ENCODE measurements at regions not wholly inside any gene's neighbourhood (a gene's known extent, or its start where the extent isn't known, plus 50 kb on each side); places are given as distances from the start of the nearest gene placed in this dataset.

DNA sequence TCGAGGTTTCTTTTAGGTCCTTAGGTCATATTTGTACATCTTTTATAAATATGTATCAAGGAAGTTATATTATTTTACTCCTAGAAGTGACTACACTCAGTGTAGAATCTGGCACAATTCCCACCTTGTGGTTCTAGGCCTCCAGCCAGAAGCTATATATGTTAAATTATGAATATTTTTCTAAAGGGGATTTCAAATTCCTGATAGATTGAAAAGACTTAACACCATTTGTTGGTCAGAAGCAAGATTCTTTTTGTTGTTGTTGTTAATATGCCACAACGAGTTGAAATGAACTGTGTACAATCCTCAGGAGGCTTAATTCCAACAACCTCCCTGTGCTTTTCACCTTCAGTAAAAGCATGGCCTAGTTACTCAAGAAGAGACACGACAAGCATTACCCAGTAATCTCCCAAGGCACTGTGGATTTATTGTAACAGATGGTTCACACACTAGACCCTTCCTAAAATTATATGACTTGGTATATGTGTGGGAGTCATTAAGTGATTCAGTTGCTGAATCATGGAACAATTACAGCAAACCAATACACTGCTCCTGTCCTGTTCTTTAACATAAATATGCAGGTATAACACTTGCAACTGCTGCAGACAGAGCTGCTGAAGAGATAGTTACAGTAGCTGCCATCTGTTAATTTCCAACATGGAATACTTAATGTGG lies 964.4 kb upstream of the GOT2 start:
- TF ChIP-seq, protein P1, sequence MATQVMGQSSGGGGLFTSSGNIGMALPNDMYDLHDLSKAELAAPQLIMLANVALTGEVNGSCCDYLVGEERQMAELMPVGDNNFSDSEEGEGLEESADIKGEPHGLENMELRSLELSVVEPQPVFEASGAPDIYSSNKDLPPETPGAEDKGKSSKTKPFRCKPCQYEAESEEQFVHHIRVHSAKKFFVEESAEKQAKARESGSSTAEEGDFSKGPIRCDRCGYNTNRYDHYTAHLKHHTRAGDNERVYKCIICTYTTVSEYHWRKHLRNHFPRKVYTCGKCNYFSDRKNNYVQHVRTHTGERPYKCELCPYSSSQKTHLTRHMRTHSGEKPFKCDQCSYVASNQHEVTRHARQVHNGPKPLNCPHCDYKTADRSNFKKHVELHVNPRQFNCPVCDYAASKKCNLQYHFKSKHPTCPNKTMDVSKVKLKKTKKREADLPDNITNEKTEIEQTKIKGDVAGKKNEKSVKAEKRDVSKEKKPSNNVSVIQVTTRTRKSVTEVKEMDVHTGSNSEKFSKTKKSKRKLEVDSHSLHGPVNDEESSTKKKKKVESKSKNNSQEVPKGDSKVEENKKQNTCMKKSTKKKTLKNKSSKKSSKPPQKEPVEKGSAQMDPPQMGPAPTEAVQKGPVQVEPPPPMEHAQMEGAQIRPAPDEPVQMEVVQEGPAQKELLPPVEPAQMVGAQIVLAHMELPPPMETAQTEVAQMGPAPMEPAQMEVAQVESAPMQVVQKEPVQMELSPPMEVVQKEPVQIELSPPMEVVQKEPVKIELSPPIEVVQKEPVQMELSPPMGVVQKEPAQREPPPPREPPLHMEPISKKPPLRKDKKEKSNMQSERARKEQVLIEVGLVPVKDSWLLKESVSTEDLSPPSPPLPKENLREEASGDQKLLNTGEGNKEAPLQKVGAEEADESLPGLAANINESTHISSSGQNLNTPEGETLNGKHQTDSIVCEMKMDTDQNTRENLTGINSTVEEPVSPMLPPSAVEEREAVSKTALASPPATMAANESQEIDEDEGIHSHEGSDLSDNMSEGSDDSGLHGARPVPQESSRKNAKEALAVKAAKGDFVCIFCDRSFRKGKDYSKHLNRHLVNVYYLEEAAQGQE (IDR thresholded peaks at IDR 0.05) = no peak
- TF ChIP-seq TAF1 (conservative IDR thresholded peaks at IDR 0.05) = no peak
- no peak for TF ChIP-seq GABPA (IDR thresholded peaks at IDR 0.05 in 1 of 2, conservative IDR thresholded peaks at IDR 0.05 in 1 of 2)
- TF ChIP-seq, protein P2, sequence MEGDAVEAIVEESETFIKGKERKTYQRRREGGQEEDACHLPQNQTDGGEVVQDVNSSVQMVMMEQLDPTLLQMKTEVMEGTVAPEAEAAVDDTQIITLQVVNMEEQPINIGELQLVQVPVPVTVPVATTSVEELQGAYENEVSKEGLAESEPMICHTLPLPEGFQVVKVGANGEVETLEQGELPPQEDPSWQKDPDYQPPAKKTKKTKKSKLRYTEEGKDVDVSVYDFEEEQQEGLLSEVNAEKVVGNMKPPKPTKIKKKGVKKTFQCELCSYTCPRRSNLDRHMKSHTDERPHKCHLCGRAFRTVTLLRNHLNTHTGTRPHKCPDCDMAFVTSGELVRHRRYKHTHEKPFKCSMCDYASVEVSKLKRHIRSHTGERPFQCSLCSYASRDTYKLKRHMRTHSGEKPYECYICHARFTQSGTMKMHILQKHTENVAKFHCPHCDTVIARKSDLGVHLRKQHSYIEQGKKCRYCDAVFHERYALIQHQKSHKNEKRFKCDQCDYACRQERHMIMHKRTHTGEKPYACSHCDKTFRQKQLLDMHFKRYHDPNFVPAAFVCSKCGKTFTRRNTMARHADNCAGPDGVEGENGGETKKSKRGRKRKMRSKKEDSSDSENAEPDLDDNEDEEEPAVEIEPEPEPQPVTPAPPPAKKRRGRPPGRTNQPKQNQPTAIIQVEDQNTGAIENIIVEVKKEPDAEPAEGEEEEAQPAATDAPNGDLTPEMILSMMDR (IDR thresholded peaks at IDR 0.05; ENCODE audit: low read depth, low read length, missing input control) = no peak
- TF ChIP-seq SP1 (IDR thresholded peaks at IDR 0.05) = no peak
- no peak for TF ChIP-seq NR2F2 (IDR thresholded peaks at IDR 0.05)
- no peak for TF ChIP-seq HNF4G (IDR thresholded peaks at IDR 0.05)
- no peak for TF ChIP-seq RAD21 (IDR thresholded peaks at IDR 0.05)
- TF ChIP-seq, protein P3, sequence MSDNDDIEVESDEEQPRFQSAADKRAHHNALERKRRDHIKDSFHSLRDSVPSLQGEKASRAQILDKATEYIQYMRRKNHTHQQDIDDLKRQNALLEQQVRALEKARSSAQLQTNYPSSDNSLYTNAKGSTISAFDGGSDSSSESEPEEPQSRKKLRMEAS (IDR thresholded peaks at IDR 0.05) = no peak
- TF ChIP-seq, protein P4, sequence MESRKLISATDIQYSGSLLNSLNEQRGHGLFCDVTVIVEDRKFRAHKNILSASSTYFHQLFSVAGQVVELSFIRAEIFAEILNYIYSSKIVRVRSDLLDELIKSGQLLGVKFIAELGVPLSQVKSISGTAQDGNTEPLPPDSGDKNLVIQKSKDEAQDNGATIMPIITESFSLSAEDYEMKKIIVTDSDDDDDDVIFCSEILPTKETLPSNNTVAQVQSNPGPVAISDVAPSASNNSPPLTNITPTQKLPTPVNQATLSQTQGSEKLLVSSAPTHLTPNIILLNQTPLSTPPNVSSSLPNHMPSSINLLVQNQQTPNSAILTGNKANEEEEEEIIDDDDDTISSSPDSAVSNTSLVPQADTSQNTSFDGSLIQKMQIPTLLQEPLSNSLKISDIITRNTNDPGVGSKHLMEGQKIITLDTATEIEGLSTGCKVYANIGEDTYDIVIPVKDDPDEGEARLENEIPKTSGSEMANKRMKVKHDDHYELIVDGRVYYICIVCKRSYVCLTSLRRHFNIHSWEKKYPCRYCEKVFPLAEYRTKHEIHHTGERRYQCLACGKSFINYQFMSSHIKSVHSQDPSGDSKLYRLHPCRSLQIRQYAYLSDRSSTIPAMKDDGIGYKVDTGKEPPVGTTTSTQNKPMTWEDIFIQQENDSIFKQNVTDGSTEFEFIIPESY (IDR thresholded peaks at IDR 0.05) = no peak
- TF ChIP-seq JUND (IDR thresholded peaks at IDR 0.05) = no peak
- TF ChIP-seq, protein P5, sequence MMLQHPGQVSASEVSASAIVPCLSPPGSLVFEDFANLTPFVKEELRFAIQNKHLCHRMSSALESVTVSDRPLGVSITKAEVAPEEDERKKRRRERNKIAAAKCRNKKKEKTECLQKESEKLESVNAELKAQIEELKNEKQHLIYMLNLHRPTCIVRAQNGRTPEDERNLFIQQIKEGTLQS (IDR thresholded peaks at IDR 0.05) = no peak
- no peak for TF ChIP-seq EGR1 (IDR thresholded peaks at IDR 0.05; ENCODE audit: low read depth in 2 of 2)
- TF ChIP-seq RXRA (IDR thresholded peaks at IDR 0.05) = no peak

All from liver (tissue), 3 donors.